Inflammatory macrophage treated with lipopolysaccharide for 1 hour (primary cell): ENCODE measurements at regions not wholly inside any gene's neighbourhood (a gene's known extent, or its start where the extent isn't known, plus 50 kb on each side); places are given as distances from the start of the nearest gene placed in this dataset.
A peak's percentile ranks its signal among the peaks of the same experiment; 100 is the strongest.
"Not testable (repeated sequence)": the region's sequence is repeated elsewhere in the genome, so short reads cannot be mapped to it uniquely, and the experiment has no call there.

ENCODE experiments used
- DNase-seq, 2 donors: peaks; one replicate each; pipeline ENCODE4 v3.0.0-alpha.2; 2020 to 2022

- DNase-seq = not testable (repeated sequence)
Measured at GRCh38 chr16:21517263-21517662, 82.1 kb upstream of the METTL9 start.

DNA sequence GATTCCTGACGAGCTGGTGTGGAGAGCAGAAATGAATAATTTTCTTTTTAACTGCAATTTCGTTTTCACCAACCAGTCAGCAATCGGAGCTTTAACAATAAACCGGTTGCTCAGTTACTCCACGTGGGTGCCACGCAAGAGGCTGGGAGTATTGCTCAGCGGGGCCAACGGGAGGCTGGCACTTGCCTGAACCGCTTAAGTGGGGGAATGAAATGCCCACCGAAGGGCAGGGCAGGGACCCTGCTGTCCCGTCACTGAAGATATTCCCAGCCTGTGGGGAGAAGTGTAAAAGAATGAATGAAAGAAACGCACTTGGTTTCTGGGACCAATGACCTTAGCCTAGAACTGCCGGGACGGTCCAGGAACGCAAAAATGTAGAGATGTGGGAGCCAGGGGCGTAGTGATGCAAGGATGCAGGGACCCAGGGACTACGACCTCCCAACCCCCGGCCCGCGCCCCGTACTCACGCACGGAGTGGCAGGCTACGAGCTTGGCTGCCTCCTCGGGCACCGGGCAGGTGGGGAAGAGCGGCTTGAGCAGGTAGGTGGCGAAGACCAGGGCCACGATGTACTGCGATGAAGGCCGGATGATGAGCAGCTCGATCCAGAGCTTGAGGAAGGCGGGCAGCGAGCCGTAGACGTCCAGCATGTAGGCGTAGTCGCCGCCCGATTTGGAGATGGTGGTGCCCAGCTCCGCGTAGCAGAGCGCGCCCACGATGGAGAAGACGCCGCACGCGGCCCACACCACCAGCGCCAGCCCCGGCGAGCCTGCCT lies 79.8 kb upstream of the METTL9 start:
- DNase-seq = not testable (repeated sequence)

GRCh38 chr16:21520134-21521047 lies 79.0 kb upstream of the METTL9 start:
- DNase-seq = peak; percentile 91 to 98

DNA sequence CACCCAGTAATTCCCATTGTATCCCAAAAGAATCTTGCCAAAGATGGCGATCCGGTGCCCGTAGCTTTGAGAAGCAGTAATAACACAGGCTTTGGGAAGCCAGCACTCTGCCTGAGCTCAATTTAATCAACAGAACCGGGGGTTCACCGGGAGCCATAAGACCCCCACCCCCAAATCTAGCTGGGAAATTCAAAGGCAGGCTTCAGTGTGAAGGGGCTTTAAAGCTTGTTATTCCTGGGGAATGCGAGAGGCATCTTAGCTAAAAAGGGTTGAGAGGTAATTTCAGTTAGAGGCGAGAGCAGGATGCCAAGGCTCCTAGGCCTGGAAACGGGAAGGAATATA lies 78.4 kb upstream of the METTL9 start:
- not testable (repeated sequence) for DNase-seq

GRCh38 chr16:21521390-21522143 lies 77.8 kb upstream of the METTL9 start:
- not testable (repeated sequence) for DNase-seq

DNA sequence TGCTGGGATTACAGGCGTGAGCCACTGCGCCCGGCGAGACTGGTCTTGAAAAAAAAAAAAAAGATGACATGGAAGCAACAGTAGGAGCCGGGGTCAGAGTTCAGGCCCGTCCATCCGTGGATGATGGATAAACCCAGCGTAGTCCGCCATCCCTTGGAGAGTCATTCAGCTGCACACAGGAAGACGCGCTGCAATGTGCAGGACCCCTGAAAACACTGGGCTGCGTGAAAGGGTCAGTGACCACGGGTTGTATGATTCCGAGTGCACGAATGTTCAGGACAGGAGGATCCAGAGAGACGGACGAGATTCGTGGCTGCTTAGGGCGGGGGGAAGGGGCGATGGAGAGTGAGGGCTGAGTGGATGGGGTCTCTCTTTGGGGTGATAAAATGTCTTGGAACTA lies 76.5 kb upstream of the METTL9 start:
- DNase-seq = not testable (repeated sequence)

GRCh38 chr16:21523411-21524067 lies 75.8 kb upstream of the METTL9 start:
- no peak for DNase-seq

- no peak for DNase-seq
Measured at GRCh38 chr16:21524068-21524751, 75.2 kb upstream of the METTL9 start.

GRCh38 chr16:21524752-21525028 lies 74.7 kb upstream of the METTL9 start:
- not testable (repeated sequence) for DNase-seq

- DNase-seq = peak; percentile 45 to 66
Measured at GRCh38 chr16:21525029-21525895, 74.1 kb upstream of the METTL9 start.

- DNase-seq = not testable (repeated sequence)
Measured at GRCh38 chr16:21525956-21526922, 73.1 kb upstream of the METTL9 start.

GRCh38 chr16:21526923-21527807 lies 72.2 kb upstream of the METTL9 start:
- DNase-seq = no peak

GRCh38 chr16:21529060-21529658 lies 70.2 kb upstream of the METTL9 start:
- not testable (repeated sequence) for DNase-seq

- not testable (repeated sequence) for DNase-seq
Measured at GRCh38 chr16:21530729-21531383, 68.5 kb upstream of the METTL9 start.

DNA sequence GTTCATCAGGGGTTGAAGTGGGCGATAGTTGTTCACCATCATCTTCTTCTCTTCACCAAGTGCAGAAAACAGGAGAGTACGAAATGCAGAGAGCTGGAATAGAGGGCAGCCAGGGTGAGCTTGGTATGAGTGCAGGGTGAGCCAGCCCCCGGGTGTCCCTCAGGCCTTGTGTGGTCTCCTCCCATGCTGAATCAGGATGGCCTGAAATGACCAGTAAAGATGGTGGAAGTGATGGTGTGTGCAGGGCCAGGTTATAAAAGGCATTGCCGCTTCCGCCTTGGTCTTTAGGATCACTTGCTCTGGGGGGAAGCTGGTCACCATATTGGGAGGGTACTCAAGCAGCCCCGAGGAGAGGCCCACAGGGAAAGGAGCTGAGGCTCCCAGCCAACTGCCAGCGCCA lies 66.4 kb upstream of the METTL9 start:
- DNase-seq = not testable (repeated sequence)

DNA sequence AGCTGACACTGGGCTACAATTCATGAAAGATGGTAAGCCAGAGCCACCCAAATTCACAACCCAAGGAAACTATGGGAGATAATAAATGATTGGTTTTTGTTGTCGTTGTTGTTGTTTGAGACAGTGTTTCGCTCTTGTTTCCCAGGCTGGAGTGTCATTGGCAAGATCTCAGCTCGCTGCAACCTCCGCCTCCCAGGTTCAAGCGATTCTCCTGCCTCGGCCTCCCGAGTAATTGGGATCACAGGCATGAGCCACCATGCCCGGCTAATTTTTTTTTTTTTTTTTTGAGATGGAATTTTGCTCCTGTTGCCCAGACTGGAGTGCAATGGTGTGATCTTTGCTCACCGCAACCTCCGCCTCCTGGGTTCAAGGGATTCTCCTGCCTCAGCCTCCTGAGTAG lies 65.9 kb upstream of the METTL9 start:
- not testable (repeated sequence) for DNase-seq

DNA sequence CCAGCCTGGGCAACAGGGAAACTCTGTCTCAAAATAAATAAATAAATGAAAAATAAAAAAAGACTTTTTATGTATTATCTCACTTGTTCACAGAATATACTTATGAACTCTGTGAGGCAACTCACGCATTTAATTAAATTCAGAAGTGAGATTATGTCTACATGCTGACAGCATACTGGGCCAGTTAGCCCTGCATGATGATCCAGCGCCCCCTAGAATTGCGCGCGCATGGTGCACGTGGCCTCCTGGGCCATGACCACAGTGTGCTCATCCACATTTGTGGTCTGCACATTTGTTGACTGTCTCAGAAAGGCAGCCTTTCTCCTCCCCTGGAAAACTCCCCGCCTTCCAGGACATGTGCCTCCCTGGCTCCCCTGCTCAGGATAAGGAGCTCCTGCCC lies 64.8 kb upstream of the METTL9 start:
- DNase-seq = peak in 1 of 2 donors; percentile 16

GRCh38 chr16:21535201-21535600 lies 64.2 kb upstream of the METTL9 start:
- not testable (repeated sequence) for DNase-seq
